ENCODE measurements at regions not wholly inside any gene's neighbourhood (a gene's known extent, or its start where the extent isn't known, plus 50 kb on each side); places are given as distances from the start of the nearest gene placed in this dataset.

DNA sequence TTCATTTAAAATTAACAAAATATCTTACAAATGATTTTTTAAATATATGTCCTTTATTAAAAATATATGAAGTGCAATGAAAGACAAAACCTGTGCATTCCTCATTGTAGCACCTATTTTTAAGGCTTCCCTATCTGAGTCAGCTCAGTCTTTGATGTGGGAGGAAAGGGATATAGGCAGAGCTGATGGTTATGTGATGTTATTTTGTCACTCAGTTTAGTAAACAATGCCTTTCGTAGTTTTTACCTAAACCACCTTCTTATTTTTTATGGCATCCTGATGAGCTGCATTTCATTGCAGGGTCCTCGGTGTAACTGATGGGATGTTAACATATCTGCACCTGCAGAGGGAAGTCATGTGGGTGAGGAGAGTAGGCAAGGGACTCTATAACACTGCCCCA, 58.9 kb upstream of the FRMD6 start:
- TF ChIP-seq, protein P1, sequence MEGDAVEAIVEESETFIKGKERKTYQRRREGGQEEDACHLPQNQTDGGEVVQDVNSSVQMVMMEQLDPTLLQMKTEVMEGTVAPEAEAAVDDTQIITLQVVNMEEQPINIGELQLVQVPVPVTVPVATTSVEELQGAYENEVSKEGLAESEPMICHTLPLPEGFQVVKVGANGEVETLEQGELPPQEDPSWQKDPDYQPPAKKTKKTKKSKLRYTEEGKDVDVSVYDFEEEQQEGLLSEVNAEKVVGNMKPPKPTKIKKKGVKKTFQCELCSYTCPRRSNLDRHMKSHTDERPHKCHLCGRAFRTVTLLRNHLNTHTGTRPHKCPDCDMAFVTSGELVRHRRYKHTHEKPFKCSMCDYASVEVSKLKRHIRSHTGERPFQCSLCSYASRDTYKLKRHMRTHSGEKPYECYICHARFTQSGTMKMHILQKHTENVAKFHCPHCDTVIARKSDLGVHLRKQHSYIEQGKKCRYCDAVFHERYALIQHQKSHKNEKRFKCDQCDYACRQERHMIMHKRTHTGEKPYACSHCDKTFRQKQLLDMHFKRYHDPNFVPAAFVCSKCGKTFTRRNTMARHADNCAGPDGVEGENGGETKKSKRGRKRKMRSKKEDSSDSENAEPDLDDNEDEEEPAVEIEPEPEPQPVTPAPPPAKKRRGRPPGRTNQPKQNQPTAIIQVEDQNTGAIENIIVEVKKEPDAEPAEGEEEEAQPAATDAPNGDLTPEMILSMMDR (IDR thresholded peaks at IDR 0.05), result no peak
- TF ChIP-seq RXRA (IDR thresholded peaks at IDR 0.05; ENCODE audit: borderline replicate concordance, low read depth) (no peak), EZH2phosphoT487 (IDR thresholded peaks at IDR 0.05; ENCODE audit: borderline replicate concordance, low read depth) (no peak), FOXM1 (IDR thresholded peaks at IDR 0.05; ENCODE audit: low read depth) (no peak), FOXJ3 (CRISPR knock-in tag; IDR thresholded peaks at IDR 0.05) (no peak), SMC3 (IDR thresholded peaks at IDR 0.05; ENCODE audit: low read depth, low read length) (no peak), SIN3A (IDR thresholded peaks at IDR 0.05; ENCODE audit: borderline replicate concordance, low read depth, low read length) (no peak), RFX5 (IDR thresholded peaks at IDR 0.05; ENCODE audit: low read length) (no peak), RCOR1 (IDR thresholded peaks at IDR 0.05; ENCODE audit: low read length) (no peak), TEAD4 (IDR thresholded peaks at IDR 0.05; ENCODE audit: borderline replicate concordance, insufficient read depth) (no peak), FOSL2 (IDR thresholded peaks at IDR 0.05; ENCODE audit: borderline replicate concordance, low read depth) (no peak), TAF1 (IDR thresholded peaks at IDR 0.05; ENCODE audit: borderline replicate concordance, low read depth, low read length) (no peak), GABPA (IDR thresholded peaks at IDR 0.05; ENCODE audit: low read depth) (no peak)
- TF ChIP-seq, protein P2, sequence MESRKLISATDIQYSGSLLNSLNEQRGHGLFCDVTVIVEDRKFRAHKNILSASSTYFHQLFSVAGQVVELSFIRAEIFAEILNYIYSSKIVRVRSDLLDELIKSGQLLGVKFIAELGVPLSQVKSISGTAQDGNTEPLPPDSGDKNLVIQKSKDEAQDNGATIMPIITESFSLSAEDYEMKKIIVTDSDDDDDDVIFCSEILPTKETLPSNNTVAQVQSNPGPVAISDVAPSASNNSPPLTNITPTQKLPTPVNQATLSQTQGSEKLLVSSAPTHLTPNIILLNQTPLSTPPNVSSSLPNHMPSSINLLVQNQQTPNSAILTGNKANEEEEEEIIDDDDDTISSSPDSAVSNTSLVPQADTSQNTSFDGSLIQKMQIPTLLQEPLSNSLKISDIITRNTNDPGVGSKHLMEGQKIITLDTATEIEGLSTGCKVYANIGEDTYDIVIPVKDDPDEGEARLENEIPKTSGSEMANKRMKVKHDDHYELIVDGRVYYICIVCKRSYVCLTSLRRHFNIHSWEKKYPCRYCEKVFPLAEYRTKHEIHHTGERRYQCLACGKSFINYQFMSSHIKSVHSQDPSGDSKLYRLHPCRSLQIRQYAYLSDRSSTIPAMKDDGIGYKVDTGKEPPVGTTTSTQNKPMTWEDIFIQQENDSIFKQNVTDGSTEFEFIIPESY (IDR thresholded peaks at IDR 0.05; ENCODE audit: borderline replicate concordance, low read depth), result no peak
- TF ChIP-seq, protein P3, sequence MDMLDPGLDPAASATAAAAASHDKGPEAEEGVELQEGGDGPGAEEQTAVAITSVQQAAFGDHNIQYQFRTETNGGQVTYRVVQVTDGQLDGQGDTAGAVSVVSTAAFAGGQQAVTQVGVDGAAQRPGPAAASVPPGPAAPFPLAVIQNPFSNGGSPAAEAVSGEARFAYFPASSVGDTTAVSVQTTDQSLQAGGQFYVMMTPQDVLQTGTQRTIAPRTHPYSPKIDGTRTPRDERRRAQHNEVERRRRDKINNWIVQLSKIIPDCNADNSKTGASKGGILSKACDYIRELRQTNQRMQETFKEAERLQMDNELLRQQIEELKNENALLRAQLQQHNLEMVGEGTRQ (IDR thresholded peaks at IDR 0.05; ENCODE audit: borderline replicate concordance, low read depth, low read length), result no peak
- TF ChIP-seq, protein P4, sequence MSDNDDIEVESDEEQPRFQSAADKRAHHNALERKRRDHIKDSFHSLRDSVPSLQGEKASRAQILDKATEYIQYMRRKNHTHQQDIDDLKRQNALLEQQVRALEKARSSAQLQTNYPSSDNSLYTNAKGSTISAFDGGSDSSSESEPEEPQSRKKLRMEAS (IDR thresholded peaks at IDR 0.05; ENCODE audit: low read depth), result no peak
- TF ChIP-seq, protein P5, sequence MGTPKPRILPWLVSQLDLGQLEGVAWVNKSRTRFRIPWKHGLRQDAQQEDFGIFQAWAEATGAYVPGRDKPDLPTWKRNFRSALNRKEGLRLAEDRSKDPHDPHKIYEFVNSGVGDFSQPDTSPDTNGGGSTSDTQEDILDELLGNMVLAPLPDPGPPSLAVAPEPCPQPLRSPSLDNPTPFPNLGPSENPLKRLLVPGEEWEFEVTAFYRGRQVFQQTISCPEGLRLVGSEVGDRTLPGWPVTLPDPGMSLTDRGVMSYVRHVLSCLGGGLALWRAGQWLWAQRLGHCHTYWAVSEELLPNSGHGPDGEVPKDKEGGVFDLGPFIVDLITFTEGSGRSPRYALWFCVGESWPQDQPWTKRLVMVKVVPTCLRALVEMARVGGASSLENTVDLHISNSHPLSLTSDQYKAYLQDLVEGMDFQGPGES (IDR thresholded peaks at IDR 0.05; ENCODE audit: low read depth, low read length), result no peak
- Histone ChIP-seq H2AFZ (ENCODE audit: low read depth) (no peak overlapping the region), H3K4me3 (ENCODE audit: low read depth in 2 of 2, low read length in 1 of 2) (no peak overlapping the region), H3K4me2 (no peak overlapping the region), H3K9ac (no peak overlapping the region), H3K27ac (ENCODE audit: low read depth in 2 of 2, low read length in 1 of 2) (no peak overlapping the region), H4K20me1 (ENCODE audit: insufficient read depth) (no peaks in the 10 kb centered on the region), H3K27me3 (ENCODE audit: insufficient read depth) (no peaks in the 10 kb centered on the region), H3K79me2 (ENCODE audit: insufficient read depth) (no peaks in the 10 kb centered on the region), H3K36me3 (replicated peaks in 1 of 2; ENCODE audit: control insufficient read depth in 1 of 2, insufficient read depth in 2 of 2, low read length in 1 of 2) (peaks cover 0 to 3% of the 10 kb centered on the region in 2 experiments), H3K9me2 (no peaks in the 10 kb centered on the region), H3K4me1 (ENCODE audit: control insufficient read depth in 1 of 2, insufficient read depth in 2 of 2, low read depth in 1 of 2, low read length in 1 of 2) (peaks cover 0 to 16% of the 10 kb centered on the region in 2 experiments; a peak in 3 of 4 replicates), H3F3A (replicated peaks; ENCODE audit: insufficient read depth) (peaks cover 12% of the 10 kb centered on the region), H3K9me3 (no peaks in the 10 kb centered on the region)
- ChIA-PET POLR2A (no interaction called here), CTCF (interaction anchor here (1.5 kb wide), 1 partner anchor 20 kb away, joined by 3 read pairs; no protein-coding TSS in a partner anchor)
- 90% methylated on average over 2 of the region's 2 CpGs for WGBS (ENCODE audit: low lambda C conversion rate)
- no peak for DNase-seq

All from SK-N-SH (cell line).